GM12865 (cell line): ENCODE measurements at regions not wholly inside any gene's neighbourhood (a gene's known extent, or its start where the extent isn't known, plus 50 kb on each side); places are given as distances from the start of the nearest gene placed in this dataset.

Source experiments
- DNase-seq: peaks from one replicate; pipeline ENCODE4 v3.0.0; 2010; ENCODE audit warnings: low read depth
- H3K4me3 ChIP-seq: 2 replicates; pipeline ENCODE4 v1.5.1; 2011; ENCODE audit warnings: mild to moderate bottlenecking, low read depth, low read length, control low read depth
- CTCF ChIP-seq: IDR thresholded peaks from 2 replicates; pipeline ENCODE4 v1.5.1; 2011; ENCODE audit warnings: low read length, control low read depth, low read depth, inconsistent platforms; ENCODE audit not compliant: insufficient read depth; ENCODE audit errors: missing control alignments

GRCh38 chr20:23222531-23223200 is 127.9 kb upstream of the NXT1 start:
- TF ChIP-seq CTCF, result no peak
- H3K4me3 ChIP-seq, result no peak overlapping the region
- DNase-seq, result no peak

- no peak for TF ChIP-seq CTCF
- H3K4me3 ChIP-seq, result no peak overlapping the region
- DNase-seq, result no peak
These were observed 130.9 kb upstream of the CD93 start for GRCh38 chr20:23217023-23217422.

GRCh38 chr20:23215344-23215995 is 129.3 kb upstream of the CD93 start:
- no peak for DNase-seq
- no peak for TF ChIP-seq CTCF
- no peak overlapping the region for H3K4me3 ChIP-seq

- no peak for TF ChIP-seq CTCF
- no peak overlapping the region for H3K4me3 ChIP-seq
- DNase-seq, result no peak
These were observed 128.8 kb upstream of the CD93 start for GRCh38 chr20:23214903-23215302.

- H3K4me3 ChIP-seq, result no peak overlapping the region
- TF ChIP-seq CTCF, result no peak
- no peak for DNase-seq
These were observed 126.4 kb upstream of the CD93 start for GRCh38 chr20:23212464-23212995.

GRCh38 chr20:23212011-23212410 is 125.9 kb upstream of the CD93 start:
- no peak for TF ChIP-seq CTCF

More at GRCh38 chr20:23212011-23212410, 125.9 kb upstream of the CD93 start:
- no peak overlapping the region for H3K4me3 ChIP-seq
- no peak for DNase-seq
